Spleen (tissue), 11 donors: ENCODE measurements at regions not wholly inside any gene's neighbourhood (a gene's known extent, or its start where the extent isn't known, plus 50 kb on each side); places are given as distances from the start of the nearest gene placed in this dataset.

Experiments
- DNase-seq: peaks from one replicate; pipeline ENCODE4 v3.0.0-alpha.2; 2020
- H3K27ac ChIP-seq, 8 donors: fragments of 200-600 bp; sonication (generic) in 7 of 8; 1 replicate in 4 of 8; 2 replicates in 4 of 8; pipeline versions ENCODE4 v1.5.0 to v1.8.0; 2016 to 2021; ENCODE audit warnings: inconsistent platforms in 4 of 8, mild to moderate bottlenecking in 4 of 8, moderate library complexity in 1 of 8
- H3K27me3 ChIP-seq, 7 donors: fragments of 200-600 bp; sonication (generic) in 6 of 7; replicated peaks in 1 of 7; 1 replicate in 4 of 7; 2 replicates in 3 of 7; pipeline versions ENCODE4 v1.5.0 to v1.8.0; 2016 to 2021; ENCODE audit warnings: inconsistent platforms in 3 of 7, mild to moderate bottlenecking in 1 of 7
- H3K36me3 ChIP-seq, 6 donors: fragments of 200-600 bp; sonication (generic) in 5 of 6; 1 replicate in 4 of 6; 2 replicates in 2 of 6; pipeline versions ENCODE4 v1.5.0 to v1.8.0; 2016 to 2021; ENCODE audit warnings: inconsistent platforms in 2 of 6
- H3K4me1 ChIP-seq, 6 donors: fragments of 200-600 bp; sonication (generic) in 5 of 6; 1 replicate in 3 of 6; 2 replicates in 3 of 6; pipeline versions ENCODE4 v1.5.0 to v1.8.0; 2016 to 2021; ENCODE audit warnings: inconsistent platforms in 3 of 6
- H3K4me3 ChIP-seq, 8 donors: fragments of 200-600 bp; sonication (generic) in 7 of 8; 1 replicate in 4 of 8; 2 replicates in 4 of 8; pipeline versions ENCODE4 v1.5.0 to v1.8.0; 2016 to 2021; ENCODE audit warnings: inconsistent platforms in 4 of 8, mild to moderate bottlenecking in 4 of 8, moderate library complexity in 2 of 8
- H3K9me3 ChIP-seq, 8 donors: fragments of 200-600 bp; sonication (generic) in 7 of 8; 1 replicate in 4 of 8; 2 replicates in 4 of 8; pipeline versions ENCODE4 v1.5.0 to v1.8.0; 2016 to 2021; ENCODE audit warnings: inconsistent platforms in 4 of 8
- POLR2A ChIP-seq, 3 donors: fragments of 450-650 bp; IDR thresholded peaks; one replicate each; pipeline ENCODE4 v1.5.1; 2017; ENCODE audit warnings: antibody characterized with exemption in 3 of 3, mild to moderate bottlenecking in 1 of 3
- POLR2AphosphoS5 ChIP-seq, 3 donors: sonication (generic); formaldehyde crosslinking; IDR thresholded peaks; one replicate each; pipeline ENCODE4 v1.5.1; 2017; ENCODE audit warnings: antibody characterized with exemption in 3 of 3
- WGBS, 5 donors: extraction: QIAGEN DNeasy Blood & Tissue Kit in 3 of 5; methylation state at CpG; one replicate each; pipeline versions ENCODE4 v1.1.5 to v1.1.7; 2013 to 2018; 5-methylcytosine and 5-hydroxymethylcytosine counted together
- intact Hi-C: fragments of 100-400 bp; cut with DNase I; formaldehyde crosslinking; loops from one replicate; pipeline ENCODE4 v1.15.0; 2023; ENCODE audit warnings: low total_unique reads
- TF ChIP-seq, protein P1 (sequence below), 11 experiments: fragments of 200-600 bp in 7 of 11; fragments of 450-650 bp in 4 of 11; sonication (generic) in 4 of 11; IDR thresholded peaks in 8 of 11; conservative IDR thresholded peaks in 3 of 11; 1 replicate in 7 of 11; 2 replicates in 4 of 11; pipeline versions ENCODE4 v1.4.0 to v1.8.0; 2016 to 2021; ENCODE audit warnings: antibody characterized with exemption in 11 of 11, inconsistent platforms in 4 of 11, mild to moderate bottlenecking in 1 of 11
- donor health status: healthy with polysubstance abuse.
- donor health status: DM: no; HTN: no; CAD: no; lungs with moderate emphysema.
- donor health status: DM: no; HTN: no; CAD: no.
- donor health status: Bipolar disorder and iron deficiency.
- donor health status: healthy.
- donor health status: DM: no; HTN: no; CAD: no.
- donor health status: DM: yes; HTN: yes; CAD: no.

DNA sequence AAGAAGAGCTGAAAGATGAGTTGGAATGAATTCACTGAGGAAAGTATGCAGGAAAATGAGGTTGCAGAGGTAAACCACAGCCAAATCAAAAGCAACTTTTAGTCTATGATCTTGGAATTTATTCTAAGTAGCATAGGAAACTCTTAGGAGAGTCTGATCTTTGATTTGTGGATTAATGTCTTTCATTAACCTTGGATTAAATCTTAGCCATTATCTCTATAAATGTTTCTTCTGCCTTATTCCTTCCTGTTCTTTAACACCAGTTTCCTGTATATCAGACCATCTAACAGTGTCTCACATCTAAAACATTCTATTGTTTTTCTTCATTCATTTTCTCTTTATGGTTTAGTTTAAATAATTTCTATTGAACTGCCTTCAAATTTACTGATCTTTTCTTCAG, 187.2 kb upstream of the ANKRD55 start:
- no peak for DNase-seq
- H3K4me3 ChIP-seq: no peak overlapping the region
- intact Hi-C loops: no loop called here
- no peaks in the 10 kb centered on the region for H3K27me3 ChIP-seq
- no peaks in the 10 kb centered on the region for H3K36me3 ChIP-seq
- peak overlapping the region in 2 of 8 donors; percentile 5 to 14 for H3K27ac ChIP-seq
- H3K4me1 ChIP-seq: peaks cover 0 to 18% (median 5%) of the 10 kb centered on the region in 6 donors
- TF ChIP-seq, protein P1, sequence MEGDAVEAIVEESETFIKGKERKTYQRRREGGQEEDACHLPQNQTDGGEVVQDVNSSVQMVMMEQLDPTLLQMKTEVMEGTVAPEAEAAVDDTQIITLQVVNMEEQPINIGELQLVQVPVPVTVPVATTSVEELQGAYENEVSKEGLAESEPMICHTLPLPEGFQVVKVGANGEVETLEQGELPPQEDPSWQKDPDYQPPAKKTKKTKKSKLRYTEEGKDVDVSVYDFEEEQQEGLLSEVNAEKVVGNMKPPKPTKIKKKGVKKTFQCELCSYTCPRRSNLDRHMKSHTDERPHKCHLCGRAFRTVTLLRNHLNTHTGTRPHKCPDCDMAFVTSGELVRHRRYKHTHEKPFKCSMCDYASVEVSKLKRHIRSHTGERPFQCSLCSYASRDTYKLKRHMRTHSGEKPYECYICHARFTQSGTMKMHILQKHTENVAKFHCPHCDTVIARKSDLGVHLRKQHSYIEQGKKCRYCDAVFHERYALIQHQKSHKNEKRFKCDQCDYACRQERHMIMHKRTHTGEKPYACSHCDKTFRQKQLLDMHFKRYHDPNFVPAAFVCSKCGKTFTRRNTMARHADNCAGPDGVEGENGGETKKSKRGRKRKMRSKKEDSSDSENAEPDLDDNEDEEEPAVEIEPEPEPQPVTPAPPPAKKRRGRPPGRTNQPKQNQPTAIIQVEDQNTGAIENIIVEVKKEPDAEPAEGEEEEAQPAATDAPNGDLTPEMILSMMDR (IDR thresholded peaks at IDR 0.05 in 8 of 11, conservative IDR thresholded peaks at IDR 0.05 in 3 of 11): no peak
- no peak for TF ChIP-seq POLR2A (IDR thresholded peaks at IDR 0.05)
- no peak for TF ChIP-seq POLR2AphosphoS5 (IDR thresholded peaks at IDR 0.05)
- H3K9me3 ChIP-seq: peaks cover 0 to 44% (median 31%) of the 10 kb centered on the region in 8 donors

DNA sequence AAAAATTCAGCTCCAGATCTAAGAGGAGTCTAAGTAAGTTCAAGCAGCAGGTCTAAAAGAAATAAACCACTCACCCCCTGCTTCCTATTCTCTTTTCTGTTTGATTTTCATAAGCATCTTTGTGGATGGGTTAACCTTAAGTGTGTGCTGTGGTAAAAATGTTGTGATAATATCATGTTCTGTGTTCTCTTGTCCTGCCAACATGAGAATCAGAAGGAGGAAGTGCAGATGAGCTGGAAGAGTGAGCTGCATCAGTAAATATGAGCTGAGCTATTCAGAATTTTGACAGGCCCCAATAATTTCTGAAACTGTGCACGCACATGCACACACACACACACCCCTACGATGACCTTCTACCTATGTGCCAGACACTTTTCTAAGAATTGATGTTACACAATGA, 186.5 kb upstream of the ANKRD55 start:
- TF ChIP-seq POLR2AphosphoS5 (IDR thresholded peaks at IDR 0.05) (no peak), POLR2A (IDR thresholded peaks at IDR 0.05) (no peak)
- TF ChIP-seq, protein P1 (IDR thresholded peaks at IDR 0.05 in 8 of 11, conservative IDR thresholded peaks at IDR 0.05 in 3 of 11): no peak
- Histone ChIP-seq H3K27ac (peak overlapping the region in 3 of 8 donors; percentile 5 to 31 (median 14)), H3K9me3 (peaks cover 0 to 44% (median 31%) of the 10 kb centered on the region in 8 donors), H3K27me3 (no peaks in the 10 kb centered on the region), H3K4me3 (no peak overlapping the region), H3K36me3 (no peaks in the 10 kb centered on the region), H3K4me1 (peaks cover under 1 to 25% (median 10%) of the 10 kb centered on the region in 6 donors)
- intact Hi-C loops: no loop called here
- no peak for DNase-seq
- WGBS, 5 donors: 63 to 80% (median 79%) methylated on average over 2 of the region's 2 CpGs

DNA sequence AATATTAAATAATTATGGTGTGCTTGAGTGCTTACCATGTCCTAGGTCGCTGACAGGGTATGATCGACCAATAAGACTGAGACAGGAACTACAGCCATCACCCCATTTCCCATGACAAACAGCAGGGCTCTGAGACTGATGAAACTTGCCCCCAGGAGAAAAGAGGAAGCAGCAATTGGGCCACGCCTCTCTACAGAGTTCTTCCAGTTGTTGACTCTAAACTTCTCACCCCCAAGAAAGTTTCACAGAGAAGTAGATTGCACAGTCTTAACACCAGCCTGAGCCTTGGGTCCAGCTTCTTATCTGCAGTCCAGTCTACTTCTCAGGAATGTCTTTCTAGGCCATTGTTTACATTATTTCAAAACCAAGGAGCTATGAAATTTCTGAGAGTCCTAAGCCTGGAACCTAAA, 182.2 kb upstream of the ANKRD55 start:
- intact Hi-C loops: no loop called here
- Histone ChIP-seq H3K27ac (peak overlapping the region; percentile 32 to 94 (median 88)), H3K4me1 (peaks cover 4 to 59% (median 39%) of the 10 kb centered on the region in 6 donors)

DNA sequence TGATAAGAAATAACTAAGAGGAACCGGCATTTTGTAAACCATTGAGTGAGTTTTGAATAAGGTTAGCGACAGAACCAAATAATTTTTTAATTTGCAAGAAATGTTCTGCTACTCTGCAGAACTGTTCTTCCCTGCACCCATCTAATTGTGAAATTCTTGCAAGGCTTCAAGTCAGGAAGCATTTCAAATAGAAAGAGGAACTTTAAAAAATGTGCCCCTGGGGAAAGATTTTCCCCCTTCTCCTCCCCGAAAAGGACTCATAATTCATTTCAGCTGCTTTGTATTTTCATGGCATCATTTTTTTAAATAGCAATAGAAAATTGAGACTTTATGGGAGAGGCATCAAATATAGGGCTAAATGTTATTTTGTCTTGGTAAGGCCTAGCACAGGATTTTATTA, 180.9 kb upstream of the ANKRD55 start:
- Histone ChIP-seq H3K4me3 (peak overlapping the region in 1 of 8 donors; percentile 50), H3K36me3 (no peaks in the 10 kb centered on the region), H3K9me3 (peaks cover 0 to 7% (median 5%) of the 10 kb centered on the region in 8 donors), H3K4me1 (peaks cover 4 to 59% (median 39%) of the 10 kb centered on the region in 6 donors), H3K27me3 (no peaks in the 10 kb centered on the region), H3K27ac (peak overlapping the region in 7 of 8 donors; percentile 75 to 94 (median 90))
- DNase-seq: no peak
- 28 to 41% (median 36%) methylated on average over 3 of the region's 3 CpGs for WGBS, 5 donors
- intact Hi-C loops: no loop called here
- TF ChIP-seq, protein P1 (IDR thresholded peaks at IDR 0.05 in 8 of 11, conservative IDR thresholded peaks at IDR 0.05 in 3 of 11): no peak
- TF ChIP-seq POLR2A (IDR thresholded peaks at IDR 0.05): no peak
- TF ChIP-seq POLR2AphosphoS5 (IDR thresholded peaks at IDR 0.05): no peak

More for the DNA sequence above, 182.2 kb upstream of the ANKRD55 start:
- Histone ChIP-seq H3K4me3 (peak overlapping the region in 1 of 8 donors; percentile 50), H3K27me3 (no peaks in the 10 kb centered on the region), H3K36me3 (no peaks in the 10 kb centered on the region), H3K9me3 (peaks cover 0 to 20% (median 18%) of the 10 kb centered on the region in 8 donors)
- WGBS, 5 donors: 31 to 49% (median 41%) methylated on average over 3 of the region's 3 CpGs
- DNase-seq: peak; percentile 88
- TF ChIP-seq POLR2A (IDR thresholded peaks at IDR 0.05) (peak in 1 of 3 donors; percentile 39), POLR2AphosphoS5 (IDR thresholded peaks at IDR 0.05) (peak in 1 of 3 donors; percentile 74)
- TF ChIP-seq, protein P1 (IDR thresholded peaks at IDR 0.05 in 8 of 11, conservative IDR thresholded peaks at IDR 0.05 in 3 of 11): no peak
